ENCODE measurements at regions not wholly inside any gene's neighbourhood (a gene's known extent, or its start where the extent isn't known, plus 50 kb on each side); places are given as distances from the start of the nearest gene placed in this dataset.
"Not testable (repeated sequence)": the region's sequence is repeated elsewhere in the genome, so short reads cannot be mapped to it uniquely, and the experiment has no call there.

GRCh38 chr4:25506032-25506571, 129.0 kb downstream of the ANAPC4 start:
- Histone ChIP-seq H3K27ac (ENCODE audit: low read depth, low read length) (no peak overlapping the region), H3K4me2 (ENCODE audit: low read length) (no peak overlapping the region), H3K36me3 (ENCODE audit: insufficient read depth, low read length) (no peaks in the 10 kb centered on the region), H3K4me3 (ENCODE audit: insufficient read depth, low read depth, low read length) (no peak overlapping the region), H3K79me2 (ENCODE audit: insufficient read depth, low read length) (no peaks in the 10 kb centered on the region), H3K9me3 (ENCODE audit: insufficient read depth, low read depth, low read length) (no peaks in the 10 kb centered on the region), H3K27me3 (ENCODE audit: insufficient read depth, low read length) (no peaks in the 10 kb centered on the region), H4K20me1 (ENCODE audit: insufficient read depth, low read length) (no peaks in the 10 kb centered on the region), H2AFZ (ENCODE audit: low read depth, low read length) (no peak overlapping the region), H3K9ac (ENCODE audit: low read length) (no peak overlapping the region), H3K4me1 (ENCODE audit: insufficient read depth, low read length) (no peaks in the 10 kb centered on the region)
- Mint-ChIP-seq H3K4me3 (ENCODE audit: unreplicated experiment) (no peak overlapping the region), H3K27me3 (ENCODE audit: low read depth, unreplicated experiment) (peaks cover 8% of the 10 kb centered on the region), H3K27ac (ENCODE audit: unreplicated experiment) (no peak overlapping the region), H3K36me3 (ENCODE audit: low read depth, unreplicated experiment) (no peaks in the 10 kb centered on the region), H3K9me3 (ENCODE audit: unreplicated experiment) (no peaks in the 10 kb centered on the region), H3K4me1 (ENCODE audit: low read depth, unreplicated experiment) (no peaks in the 10 kb centered on the region)
- FAIRE-seq, result no peak
- no peak for DNase-seq (ENCODE audit: low read depth)
- TF ChIP-seq, protein P1, sequence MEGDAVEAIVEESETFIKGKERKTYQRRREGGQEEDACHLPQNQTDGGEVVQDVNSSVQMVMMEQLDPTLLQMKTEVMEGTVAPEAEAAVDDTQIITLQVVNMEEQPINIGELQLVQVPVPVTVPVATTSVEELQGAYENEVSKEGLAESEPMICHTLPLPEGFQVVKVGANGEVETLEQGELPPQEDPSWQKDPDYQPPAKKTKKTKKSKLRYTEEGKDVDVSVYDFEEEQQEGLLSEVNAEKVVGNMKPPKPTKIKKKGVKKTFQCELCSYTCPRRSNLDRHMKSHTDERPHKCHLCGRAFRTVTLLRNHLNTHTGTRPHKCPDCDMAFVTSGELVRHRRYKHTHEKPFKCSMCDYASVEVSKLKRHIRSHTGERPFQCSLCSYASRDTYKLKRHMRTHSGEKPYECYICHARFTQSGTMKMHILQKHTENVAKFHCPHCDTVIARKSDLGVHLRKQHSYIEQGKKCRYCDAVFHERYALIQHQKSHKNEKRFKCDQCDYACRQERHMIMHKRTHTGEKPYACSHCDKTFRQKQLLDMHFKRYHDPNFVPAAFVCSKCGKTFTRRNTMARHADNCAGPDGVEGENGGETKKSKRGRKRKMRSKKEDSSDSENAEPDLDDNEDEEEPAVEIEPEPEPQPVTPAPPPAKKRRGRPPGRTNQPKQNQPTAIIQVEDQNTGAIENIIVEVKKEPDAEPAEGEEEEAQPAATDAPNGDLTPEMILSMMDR (IDR thresholded peaks at IDR 0.05; ENCODE audit: insufficient read depth, low read depth, low read length), result no peak
- TF ChIP-seq EZH2 (IDR thresholded peaks at IDR 0.05; ENCODE audit: insufficient read depth, low read length), result no peak

GRCh38 chr4:25509646-25510045, 132.6 kb downstream of the ANAPC4 start:
- H3K4me3 Mint-ChIP-seq (ENCODE audit: unreplicated experiment), result no peak overlapping the region
- no peaks in the 10 kb centered on the region for H3K36me3 Mint-ChIP-seq (ENCODE audit: low read depth, unreplicated experiment)
- no peaks in the 10 kb centered on the region for H3K9me3 Mint-ChIP-seq (ENCODE audit: unreplicated experiment)
- H3K27ac ChIP-seq (ENCODE audit: low read depth, low read length), result no peak overlapping the region
- H3K9ac ChIP-seq (ENCODE audit: low read length), result no peak overlapping the region
- TF ChIP-seq, protein P1 (IDR thresholded peaks at IDR 0.05; ENCODE audit: insufficient read depth, low read depth, low read length), result no peak
- TF ChIP-seq EZH2 (IDR thresholded peaks at IDR 0.05; ENCODE audit: insufficient read depth, low read length), result no peak
- no peak for FAIRE-seq
- H3K4me3 ChIP-seq (ENCODE audit: insufficient read depth, low read depth, low read length), result no peak overlapping the region
- DNase-seq (ENCODE audit: low read depth), result peak; percentile 6
- no peaks in the 10 kb centered on the region for H3K4me1 Mint-ChIP-seq (ENCODE audit: low read depth, unreplicated experiment)
- H4K20me1 ChIP-seq (ENCODE audit: insufficient read depth, low read length), result no peaks in the 10 kb centered on the region
- H3K36me3 ChIP-seq (ENCODE audit: insufficient read depth, low read length), result no peaks in the 10 kb centered on the region
- H3K9me3 ChIP-seq (ENCODE audit: insufficient read depth, low read depth, low read length), result no peaks in the 10 kb centered on the region
- peaks cover 3% of the 10 kb centered on the region for H3K27me3 Mint-ChIP-seq (ENCODE audit: low read depth, unreplicated experiment)
- no peak overlapping the region for H3K27ac Mint-ChIP-seq (ENCODE audit: unreplicated experiment)
- H3K27me3 ChIP-seq (ENCODE audit: insufficient read depth, low read length), result no peaks in the 10 kb centered on the region
- H3K4me2 ChIP-seq (ENCODE audit: low read length), result no peak overlapping the region
- no peak overlapping the region for H2AFZ ChIP-seq (ENCODE audit: low read depth, low read length)
- H3K79me2 ChIP-seq (ENCODE audit: insufficient read depth, low read length), result no peaks in the 10 kb centered on the region
- H3K4me1 ChIP-seq (ENCODE audit: insufficient read depth, low read length), result no peaks in the 10 kb centered on the region

GRCh38 chr4:25511823-25512222, 134.8 kb downstream of the ANAPC4 start:
- H3K4me3 ChIP-seq (ENCODE audit: insufficient read depth, low read depth, low read length); H3K9me3 Mint-ChIP-seq (ENCODE audit: unreplicated experiment); H3K9me3 ChIP-seq (ENCODE audit: insufficient read depth, low read depth, low read length); H3K9ac ChIP-seq (ENCODE audit: low read length); FAIRE-seq; H3K36me3 ChIP-seq (ENCODE audit: insufficient read depth, low read length); H3K79me2 ChIP-seq (ENCODE audit: insufficient read depth, low read length); H3K4me1 Mint-ChIP-seq (ENCODE audit: low read depth, unreplicated experiment); DNase-seq (ENCODE audit: low read depth); H3K27me3 ChIP-seq (ENCODE audit: insufficient read depth, low read length); H4K20me1 ChIP-seq (ENCODE audit: insufficient read depth, low read length); H3K36me3 Mint-ChIP-seq (ENCODE audit: low read depth, unreplicated experiment); H3K4me3 Mint-ChIP-seq (ENCODE audit: unreplicated experiment); H3K27ac Mint-ChIP-seq (ENCODE audit: unreplicated experiment); H3K4me2 ChIP-seq (ENCODE audit: low read length); H3K4me1 ChIP-seq (ENCODE audit: insufficient read depth, low read length); H2AFZ ChIP-seq (ENCODE audit: low read depth, low read length); H3K27ac ChIP-seq (ENCODE audit: low read depth, low read length): not testable (repeated sequence)
- H3K27me3 Mint-ChIP-seq (ENCODE audit: low read depth, unreplicated experiment), result peaks cover 16% of the 10 kb centered on the region

Data from astrocyte (in vitro differentiated cells and primary cell).